ENCODE measurements at regions not wholly inside any gene's neighbourhood (a gene's known extent, or its start where the extent isn't known, plus 50 kb on each side); places are given as distances from the start of the nearest gene placed in this dataset.

- no peak for TF ChIP-seq CTCF (IDR thresholded peaks at IDR 0.05)
- TF ChIP-seq POLR2A (IDR thresholded peaks at IDR 0.05) = no peak
These were observed 120.9 kb downstream of the FAM53A start for GRCh38 chr4:1563241-1563640.
